ENCODE measurements at regions not wholly inside any gene's neighbourhood (a gene's known extent, or its start where the extent isn't known, plus 50 kb on each side); places are given as distances from the start of the nearest gene placed in this dataset.

- H3K23ac ChIP-seq (ENCODE audit: insufficient read length, low read depth, low read length), result no peak overlapping the region
- no peaks in the 10 kb centered on the region for H3K9me3 ChIP-seq (ENCODE audit: control insufficient read depth, low read depth, low read length)
- H4K8ac ChIP-seq (replicated peaks; ENCODE audit: insufficient read length, low read depth, low read length), result no peak overlapping the region
- no peaks in the 10 kb centered on the region for H3K79me1 ChIP-seq (ENCODE audit: insufficient read depth, low read depth, low read length, poor library complexity, severe bottlenecking)
- no peak for TF ChIP-seq CTCF (conservative IDR thresholded peaks at IDR 0.05)
- no peaks in the 10 kb centered on the region for H3K79me2 ChIP-seq (ENCODE audit: insufficient read depth, low read length)
- Mint-ChIP-seq H3K4me1 (no peaks in the 10 kb centered on the region), H3K27me3 (ENCODE audit: low read depth) (no peaks in the 10 kb centered on the region), H3K27ac (no peak overlapping the region), H3K36me3 (ENCODE audit: insufficient read depth in 1 of 3, low read depth in 3 of 3) (no peaks in the 10 kb centered on the region), H3K9me3 (no peaks in the 10 kb centered on the region; a peak in 1 of 5 replicates), H3K4me3 (no peak overlapping the region)
- H3K27ac ChIP-seq (ENCODE audit: insufficient read length, low read depth, low read length), result no peak overlapping the region
- H3K56ac ChIP-seq (ENCODE audit: insufficient read length, low read depth, low read length), result no peak overlapping the region
- no peak overlapping the region for H3T11ph ChIP-seq (ENCODE audit: low read length)
- no peak overlapping the region for H2BK5ac ChIP-seq (ENCODE audit: insufficient read length, low read length)
- H3K18ac ChIP-seq (ENCODE audit: insufficient read length, low read depth, low read length), result no peak overlapping the region
- no peak overlapping the region for H3K4me2 ChIP-seq (ENCODE audit: insufficient read depth, insufficient read length, low read length)
- no peaks in the 10 kb centered on the region for H3K4me1 ChIP-seq (ENCODE audit: insufficient read depth, low read length)
- H4K5ac ChIP-seq (ENCODE audit: insufficient read length, low read depth, low read length), result no peak overlapping the region
- H3K23me2 ChIP-seq (ENCODE audit: insufficient read length, low read depth, low read length, poor library complexity, severe bottlenecking), result no peaks in the 10 kb centered on the region
- H2BK15ac ChIP-seq (ENCODE audit: low read depth, low read length), result no peak overlapping the region
- H4K91ac ChIP-seq (ENCODE audit: insufficient read length, low read depth, low read length), result no peak overlapping the region
- no peak overlapping the region for H3K14ac ChIP-seq (ENCODE audit: insufficient read depth, low read length)
- H2BK12ac ChIP-seq (ENCODE audit: insufficient read length, low read depth, low read length), result no peak overlapping the region
- H4K20me1 ChIP-seq (ENCODE audit: control insufficient read depth, insufficient read depth, insufficient read length), result no peaks in the 10 kb centered on the region
- H2AK5ac ChIP-seq (ENCODE audit: insufficient read length, low read length), result no peak overlapping the region
- H3K4ac ChIP-seq (ENCODE audit: low read depth, low read length), result no peak overlapping the region
- no peaks in the 10 kb centered on the region for H3K27me3 ChIP-seq (ENCODE audit: insufficient read depth, low read length)
- no peak overlapping the region for H2BK120ac ChIP-seq (ENCODE audit: low read depth, low read length, poor library complexity, severe bottlenecking)
- no peak overlapping the region for H3K9ac ChIP-seq (ENCODE audit: extremely low read depth, insufficient read length, low read length)
- no peak overlapping the region for H2AFZ ChIP-seq (ENCODE audit: low read length)
- no peak for DNase-seq
- no peak overlapping the region for H2BK20ac ChIP-seq (ENCODE audit: low read depth, low read length, poor library complexity, severe bottlenecking)
Measured at GRCh38 chr12:89793946-89794345, 85.3 kb upstream of the ATP2B1 start.

All from H9 (cell line).